LNCaP clone FGC (cell line): ENCODE measurements at regions not wholly inside any gene's neighbourhood (a gene's known extent, or its start where the extent isn't known, plus 50 kb on each side); places are given as distances from the start of the nearest gene placed in this dataset.

Experiments used
- DNase-seq: peaks from one replicate; pipeline ENCODE4 v3.0.0-alpha.2; 2011; ENCODE audit warnings: low read depth
- H3K4me3 ChIP-seq: 2 replicates; pipeline ENCODE4 v1.5.1; 2011; ENCODE audit warnings: mild to moderate bottlenecking, low read depth, low read length, control low read depth
- CTCF ChIP-seq: IDR thresholded peaks from 2 replicates; pipeline ENCODE4 v1.5.1; 2012; ENCODE audit warnings: mild to moderate bottlenecking; ENCODE audit not compliant: control insufficient read depth, insufficient read depth; ENCODE audit errors: extremely low read depth

GRCh38 chr4:113837397-113837796 is 75.9 kb upstream of the CAMK2D start:
- DNase-seq: no peak
- H3K4me3 ChIP-seq: no peak overlapping the region

GRCh38 chr4:113835005-113835404 is 73.5 kb upstream of the CAMK2D start:
- TF ChIP-seq CTCF: no peak
- no peak for DNase-seq
- no peak overlapping the region for H3K4me3 ChIP-seq

More at GRCh38 chr4:113837397-113837796, 75.9 kb upstream of the CAMK2D start:
- no peak for TF ChIP-seq CTCF

- DNase-seq: no peak
- no peak for TF ChIP-seq CTCF
- no peak overlapping the region for H3K4me3 ChIP-seq
These were observed 72.8 kb upstream of the CAMK2D start for GRCh38 chr4:113834298-113834697.

- no peak overlapping the region for H3K4me3 ChIP-seq
- TF ChIP-seq CTCF: no peak
- DNase-seq: no peak
These were observed 71.3 kb upstream of the CAMK2D start for GRCh38 chr4:113832803-113833202.

- no peak for DNase-seq
- no peak overlapping the region for H3K4me3 ChIP-seq
- TF ChIP-seq CTCF: no peak
These were observed 69.9 kb upstream of the CAMK2D start for GRCh38 chr4:113831457-113831856.

GRCh38 chr4:113828702-113829101 is 67.2 kb upstream of the CAMK2D start:
- H3K4me3 ChIP-seq: no peak overlapping the region
- DNase-seq: no peak
- TF ChIP-seq CTCF: no peak

- H3K4me3 ChIP-seq: no peak overlapping the region
- no peak for TF ChIP-seq CTCF
- DNase-seq: no peak
These were observed 65.7 kb upstream of the CAMK2D start for GRCh38 chr4:113827285-113827684.
